Left ventricle myocardium inferior (tissue), 1 donor: ENCODE measurements at regions not wholly inside any gene's neighbourhood (a gene's known extent, or its start where the extent isn't known, plus 50 kb on each side); places are given as distances from the start of the nearest gene placed in this dataset.

Experiments
- DNase-seq: peaks from one replicate; pipeline ENCODE4 v3.0.0-alpha.2; 2020
- H3K27ac ChIP-seq: fragments of 200-600 bp; replicated peaks from 2 replicates; pipeline ENCODE4 v1.8.0; 2021
- H3K27me3 ChIP-seq: fragments of 200-600 bp; 2 replicates; pipeline ENCODE4 v1.8.0; 2021; ENCODE audit warnings: low read depth
- H3K36me3 ChIP-seq: fragments of 200-600 bp; 2 replicates; pipeline ENCODE4 v1.8.0; 2021
- H3K4me1 ChIP-seq: fragments of 200-600 bp; 2 replicates; pipeline ENCODE4 v1.8.0; 2021
- H3K4me3 ChIP-seq: fragments of 200-600 bp; 2 replicates; pipeline ENCODE4 v1.8.0; 2021; ENCODE audit warnings: mild to moderate bottlenecking, moderate library complexity
- H3K9me3 ChIP-seq: fragments of 200-600 bp; replicated peaks from 2 replicates; pipeline ENCODE4 v1.8.0; 2021
- CTCF ChIP-seq: fragments of 200-600 bp; IDR thresholded peaks from 2 replicates; pipeline ENCODE4 v1.8.0; 2021; ENCODE audit warnings: antibody characterized with exemption, mild to moderate bottlenecking, borderline replicate concordance
- intact Hi-C: fragments of 100-400 bp; cut with micrococcal nuclease; formaldehyde crosslinking; loops from one replicate; pipeline ENCODE4 v1.11.0; 2022
- donor health status: DM: no; HTN: yes; CAD: no; lungs with severe emphysema.

DNA sequence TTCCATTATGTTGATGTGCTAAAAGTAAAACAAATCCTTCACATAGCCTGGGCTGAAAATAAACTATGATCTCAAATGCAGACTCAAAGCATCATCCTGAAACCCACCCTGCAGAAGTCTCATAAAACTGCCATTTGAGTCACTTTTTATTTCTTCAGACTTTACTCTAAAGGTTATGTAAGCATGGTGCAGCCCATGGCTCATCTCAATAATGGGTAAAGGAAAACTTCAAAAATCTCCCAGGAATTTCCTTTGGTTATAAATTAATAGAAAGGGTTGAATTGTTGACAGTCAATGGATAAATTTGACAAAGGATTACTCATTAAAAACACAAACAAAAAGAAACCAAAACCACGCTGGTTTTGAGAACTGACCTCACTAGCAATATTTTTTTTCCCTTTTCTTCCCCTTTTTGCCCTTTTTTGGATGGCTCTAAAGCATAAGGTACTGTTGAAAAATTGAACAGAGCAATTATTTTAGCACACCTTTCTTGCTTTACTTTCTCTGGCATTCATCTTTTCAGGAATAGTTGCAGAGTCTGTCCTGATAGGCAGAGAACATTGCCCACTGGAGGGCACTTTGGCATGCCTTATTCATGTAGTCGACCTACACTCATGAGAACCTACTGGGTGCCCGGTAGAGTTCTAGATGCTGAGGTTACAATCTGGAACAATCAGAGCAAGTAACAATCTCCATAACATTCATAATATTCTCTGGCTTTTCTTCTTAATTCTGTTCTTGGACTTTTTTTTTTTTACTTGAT, 191.4 kb downstream of the TMEM167A start:
- H3K27me3 ChIP-seq, result no peaks in the 10 kb centered on the region
- H3K27ac ChIP-seq, result no peak overlapping the region
- peaks cover 6% of the 10 kb centered on the region for H3K4me1 ChIP-seq
- TF ChIP-seq CTCF, result no peak
- no peak for DNase-seq
- H3K36me3 ChIP-seq, result no peaks in the 10 kb centered on the region
- H3K4me3 ChIP-seq, result no peak overlapping the region
- intact Hi-C loops, result no loop called here
- H3K9me3 ChIP-seq, result peaks cover 5% of the 10 kb centered on the region

DNA sequence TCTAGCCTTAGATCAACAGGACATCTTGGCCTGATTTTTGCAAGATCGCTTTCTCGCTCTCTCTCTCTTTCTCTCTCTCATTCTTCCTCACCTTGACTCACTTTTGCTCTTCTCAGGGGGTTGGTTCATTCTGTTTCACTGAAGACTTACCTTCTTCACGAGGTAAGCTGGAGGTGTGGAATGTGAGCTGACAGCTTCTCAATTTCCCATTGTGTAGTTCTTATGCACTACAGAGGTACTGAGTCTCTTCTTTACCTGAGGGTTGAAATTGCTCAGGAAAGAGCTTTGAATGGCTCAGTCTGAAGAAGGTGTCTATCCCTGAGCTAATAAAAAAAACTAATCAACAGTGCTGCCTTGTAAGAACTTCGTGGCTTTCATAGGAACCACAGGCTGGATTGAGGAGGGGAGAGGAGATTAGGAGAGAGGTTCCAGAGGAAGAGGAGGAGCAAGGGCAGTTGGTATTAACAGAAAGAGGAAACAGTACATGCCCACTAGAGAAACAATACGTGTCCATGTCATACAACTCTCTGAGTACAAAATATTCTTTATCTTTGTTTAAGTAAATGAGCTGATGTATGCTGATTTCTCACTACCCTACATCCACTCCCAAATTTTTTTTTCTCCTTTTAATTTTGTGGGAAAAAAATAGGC, 192.2 kb downstream of the TMEM167A start:
- peaks cover 6% of the 10 kb centered on the region for H3K4me1 ChIP-seq
- DNase-seq, result no peak
- no peaks in the 10 kb centered on the region for H3K27me3 ChIP-seq
- no peaks in the 10 kb centered on the region for H3K36me3 ChIP-seq
- H3K27ac ChIP-seq, result no peak overlapping the region
- intact Hi-C loops, result no loop called here
- H3K9me3 ChIP-seq, result peaks cover 14% of the 10 kb centered on the region
- H3K4me3 ChIP-seq, result no peak overlapping the region
- no peak for TF ChIP-seq CTCF

- H3K4me3 ChIP-seq, result no peak overlapping the region
- no peak overlapping the region for H3K27ac ChIP-seq
- intact Hi-C loops, result no loop called here
- no peak for DNase-seq
- no peak for TF ChIP-seq CTCF
- no peaks in the 10 kb centered on the region for H3K27me3 ChIP-seq
- H3K9me3 ChIP-seq, result peaks cover 40% of the 10 kb centered on the region
- H3K36me3 ChIP-seq, result no peaks in the 10 kb centered on the region
- peaks cover 6% of the 10 kb centered on the region for H3K4me1 ChIP-seq
Observed at GRCh38 chr5:82882316-82882715, 194.9 kb downstream of the TMEM167A start.

DNA sequence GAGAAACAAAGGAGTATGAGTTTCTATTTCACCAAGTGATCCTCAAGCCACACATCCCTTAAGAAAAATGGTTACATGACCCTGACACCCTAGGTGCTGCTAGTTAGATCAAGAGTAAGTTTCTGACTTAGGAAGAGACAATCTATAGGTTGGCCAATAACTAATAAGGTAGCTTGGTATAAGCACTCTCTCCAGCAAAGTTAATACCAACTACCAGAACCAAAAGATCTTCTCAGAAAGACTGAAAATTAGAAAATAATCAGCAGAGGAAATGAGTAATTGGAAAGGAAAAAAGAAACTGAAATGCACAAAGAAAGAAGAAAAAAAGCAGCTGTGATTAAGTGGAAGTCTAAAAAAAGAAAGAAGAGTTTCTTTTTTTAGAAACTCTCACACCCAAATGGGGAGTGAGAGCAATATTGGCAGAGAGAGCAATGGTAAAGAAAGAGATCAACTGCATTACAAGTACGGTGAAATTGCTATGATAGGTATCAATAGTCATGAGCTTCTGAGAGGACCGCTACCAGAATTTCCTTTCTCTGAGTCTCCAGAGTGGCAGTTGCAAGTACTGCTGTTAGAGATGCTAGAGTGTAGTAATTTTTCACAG, 195.5 kb downstream of the TMEM167A start:
- Histone ChIP-seq H3K4me1 (peaks cover 6% of the 10 kb centered on the region), H3K9me3 (peaks cover 47% of the 10 kb centered on the region), H3K36me3 (no peaks in the 10 kb centered on the region), H3K4me3 (no peak overlapping the region), H3K27ac (no peak overlapping the region), H3K27me3 (no peaks in the 10 kb centered on the region)
- intact Hi-C loops, result no loop called here
- TF ChIP-seq CTCF, result no peak
- no peak for DNase-seq

GRCh38 chr5:82879089-82879488, 198.1 kb downstream of the TMEM167A start:
- TF ChIP-seq CTCF, result no peak
- H3K27ac ChIP-seq, result no peak overlapping the region
- peaks cover 59% of the 10 kb centered on the region for H3K9me3 ChIP-seq
- no peaks in the 10 kb centered on the region for H3K27me3 ChIP-seq
- no peak overlapping the region for H3K4me3 ChIP-seq
- intact Hi-C loops, result no loop called here
- DNase-seq, result no peak
- H3K4me1 ChIP-seq, result peaks cover 6% of the 10 kb centered on the region
- no peaks in the 10 kb centered on the region for H3K36me3 ChIP-seq
